ENCODE measurements at regions not wholly inside any gene's neighbourhood (a gene's known extent, or its start where the extent isn't known, plus 50 kb on each side); places are given as distances from the start of the nearest gene placed in this dataset.

GRCh38 chr7:12127455-12127854 lies 83.6 kb upstream of the TMEM106B start:
- Histone ChIP-seq H3K9me3 (no peaks in the 10 kb centered on the region), H3K36me3 (no peaks in the 10 kb centered on the region), H3K4me1 (ENCODE audit: insufficient read depth) (no peaks in the 10 kb centered on the region), H3K27ac (no peak overlapping the region), H3K4me3 (no peak overlapping the region), H3K27me3 (no peaks in the 10 kb centered on the region)
- TF ChIP-seq CTCF (IDR thresholded peaks at IDR 0.05) (no peak), POLR2A (IDR thresholded peaks at IDR 0.05) (no peak), EP300 (IDR thresholded peaks at IDR 0.05) (no peak)
- intact Hi-C loops (cut with DNase I): no loop called here
- DNase-seq: no peak

- TF ChIP-seq CTCF (IDR thresholded peaks at IDR 0.05) (no peak), POLR2A (IDR thresholded peaks at IDR 0.05) (no peak), EP300 (IDR thresholded peaks at IDR 0.05) (no peak)
- DNase-seq: no peak
- Histone ChIP-seq H3K27me3 (no peaks in the 10 kb centered on the region), H3K27ac (no peak overlapping the region), H3K4me3 (no peak overlapping the region), H3K9me3 (no peaks in the 10 kb centered on the region), H3K4me1 (ENCODE audit: insufficient read depth) (no peaks in the 10 kb centered on the region), H3K36me3 (no peaks in the 10 kb centered on the region)
- intact Hi-C loops (cut with DNase I): no loop called here
Measured at GRCh38 chr7:12130609-12131008, 80.5 kb upstream of the TMEM106B start.

GRCh38 chr7:12131122-12131521 lies 80.0 kb upstream of the TMEM106B start:
- TF ChIP-seq EP300 (IDR thresholded peaks at IDR 0.05): no peak
- H3K27ac ChIP-seq: no peak overlapping the region

GRCh38 chr7:12133865-12134264 lies 77.2 kb upstream of the TMEM106B start:
- Histone ChIP-seq H3K4me1 (ENCODE audit: insufficient read depth) (no peaks in the 10 kb centered on the region), H3K27ac (no peak overlapping the region), H3K36me3 (no peaks in the 10 kb centered on the region), H3K27me3 (no peaks in the 10 kb centered on the region), H3K9me3 (no peaks in the 10 kb centered on the region), H3K4me3 (no peak overlapping the region)
- no peak for DNase-seq
- intact Hi-C loops (cut with DNase I): no loop called here
- TF ChIP-seq EP300 (IDR thresholded peaks at IDR 0.05): no peak
- TF ChIP-seq POLR2A (IDR thresholded peaks at IDR 0.05): no peak
- no peak for TF ChIP-seq CTCF (IDR thresholded peaks at IDR 0.05)

More at GRCh38 chr7:12131122-12131521, 80.0 kb upstream of the TMEM106B start:
- no peaks in the 10 kb centered on the region for H3K27me3 ChIP-seq
- H3K4me1 ChIP-seq (ENCODE audit: insufficient read depth): no peaks in the 10 kb centered on the region
- no peaks in the 10 kb centered on the region for H3K9me3 ChIP-seq
- H3K36me3 ChIP-seq: no peaks in the 10 kb centered on the region
- DNase-seq: no peak
- intact Hi-C loops (cut with DNase I): no loop called here
- H3K4me3 ChIP-seq: no peak overlapping the region

GRCh38 chr7:12136523-12136922 lies 74.6 kb upstream of the TMEM106B start:
- Histone ChIP-seq H3K36me3 (no peaks in the 10 kb centered on the region), H3K27me3 (no peaks in the 10 kb centered on the region), H3K9me3 (no peaks in the 10 kb centered on the region), H3K27ac (no peak overlapping the region), H3K4me3 (no peak overlapping the region), H3K4me1 (ENCODE audit: insufficient read depth) (no peaks in the 10 kb centered on the region)
- TF ChIP-seq CTCF (IDR thresholded peaks at IDR 0.05) (no peak), POLR2A (IDR thresholded peaks at IDR 0.05) (no peak), EP300 (IDR thresholded peaks at IDR 0.05) (no peak)
- no peak for DNase-seq
- intact Hi-C loops (cut with DNase I): no loop called here

Measured in ovary (tissue), 7 donors.